Esophagus squamous epithelium (tissue), 4 donors: ENCODE measurements at regions not wholly inside any gene's neighbourhood (a gene's known extent, or its start where the extent isn't known, plus 50 kb on each side); places are given as distances from the start of the nearest gene placed in this dataset.

Experiments
- CTCF ChIP-seq, 6 experiments: fragments of 450-650 bp in 4 of 6; fragments of 200-600 bp in 2 of 6; sonication (generic) in 2 of 6; IDR thresholded peaks; one replicate each; pipeline ENCODE4 v1.5.1; 2016 to 2019; ENCODE audit warnings: antibody characterized with exemption in 6 of 6, mild to moderate bottlenecking in 4 of 6, moderate library complexity in 4 of 6
- POLR2A ChIP-seq, 4 donors: fragments of 450-650 bp; IDR thresholded peaks; one replicate each; pipeline ENCODE4 v1.6.1; 2017; ENCODE audit warnings: antibody characterized with exemption in 4 of 4, mild to moderate bottlenecking in 4 of 4, moderate library complexity in 3 of 4

GRCh38 chr17:70709596-70709995 lies 540.3 kb downstream of the KCNJ2 start:
- TF ChIP-seq CTCF (IDR thresholded peaks at IDR 0.05) (no peak), POLR2A (IDR thresholded peaks at IDR 0.05) (no peak)
